CD4-positive, alpha-beta memory T cell (primary cell): ENCODE measurements at regions not wholly inside any gene's neighbourhood (a gene's known extent, or its start where the extent isn't known, plus 50 kb on each side); places are given as distances from the start of the nearest gene placed in this dataset.
"Not testable (repeated sequence)": the region's sequence is repeated elsewhere in the genome, so short reads cannot be mapped to it uniquely, and the experiment has no call there.

Experiments used
- CTCF ChIA-PET: fragments of 350-600 bp; sonication (Branson Sonifier 250); formaldehyde crosslinking; loops from one replicate; lab custom pipeline; 2021; ENCODE audit warnings: inconsistent platforms; ENCODE audit not compliant: partially characterized antibody; lab: Charles Lee
- POLR2A ChIA-PET: fragments of 350-600 bp; sonication (Branson Sonifier 250); formaldehyde crosslinking; loops from one replicate; lab custom pipeline; 2021; ENCODE audit not compliant: partially characterized antibody; lab: Charles Lee
- DNase-seq, 5 donors: peaks; one replicate each; pipeline versions ENCODE4 v3.0.0 to v3.0.0-alpha.2; 2020 to 2022; ENCODE audit warnings: mixed read lengths in 1 of 5
- H3K27ac ChIP-seq: one replicate; pipeline ENCODE4 v1.7.0; 2013; ENCODE audit warnings: low read depth, low read length
- H3K27me3 ChIP-seq: 2 replicates; pipeline ENCODE4 v1.7.0; 2013; ENCODE audit warnings: mild to moderate bottlenecking, low read length, moderate library complexity; ENCODE audit not compliant: insufficient read depth
- H3K36me3 ChIP-seq: 2 replicates; pipeline ENCODE4 v1.7.0; 2013; ENCODE audit warnings: mild to moderate bottlenecking, low read length, moderate library complexity; ENCODE audit not compliant: insufficient read depth
- H3K4me1 ChIP-seq: 2 replicates; pipeline ENCODE4 v1.7.0; 2013; ENCODE audit warnings: mild to moderate bottlenecking, low read length, moderate library complexity; ENCODE audit not compliant: insufficient read depth
- H3K4me3 ChIP-seq, 2 donors: one replicate each; pipeline ENCODE4 v1.7.0; 2013; ENCODE audit warnings: low read length in 2 of 2, mild to moderate bottlenecking in 1 of 2
- H3K9me3 ChIP-seq, 2 donors: one replicate each; pipeline ENCODE4 v1.7.0; 2013; ENCODE audit warnings: low read length in 2 of 2, control low read depth in 1 of 2; ENCODE audit not compliant: control insufficient read depth in 1 of 2
- H3K27ac Mint-ChIP-seq, 7 donors: one replicate each; pipeline ENCODE4 v1.8.0; 2020 to 2021; ENCODE audit warnings: mixed read lengths in 7 of 7, mild to moderate bottlenecking in 6 of 7, inconsistent platforms in 3 of 7, moderate library complexity in 3 of 7
- H3K27me3 Mint-ChIP-seq, 2 donors: one replicate each; pipeline ENCODE4 v1.8.0; 2020 to 2021; ENCODE audit warnings: mixed read lengths in 2 of 2
- H3K36me3 Mint-ChIP-seq, 2 donors: one replicate each; pipeline ENCODE4 v1.8.0; 2020 to 2021; ENCODE audit warnings: mixed read lengths in 2 of 2, inconsistent platforms in 1 of 2, mild to moderate bottlenecking in 1 of 2
- H3K4me1 Mint-ChIP-seq, 4 donors: one replicate each; pipeline ENCODE4 v1.8.0; 2020 to 2021; ENCODE audit warnings: mixed read lengths in 4 of 4, mild to moderate bottlenecking in 1 of 4
- H3K4me3 Mint-ChIP-seq, 8 donors: one replicate each; pipeline ENCODE4 v1.8.0; 2020 to 2021; ENCODE audit warnings: mixed read lengths in 8 of 8, mild to moderate bottlenecking in 7 of 8, moderate library complexity in 6 of 8, inconsistent platforms in 3 of 8
- H3K9me3 Mint-ChIP-seq, 8 donors: one replicate each; pipeline ENCODE4 v1.8.0; 2020 to 2021; ENCODE audit warnings: mixed read lengths in 8 of 8, mild to moderate bottlenecking in 5 of 8, inconsistent platforms in 3 of 8, moderate library complexity in 1 of 8
- intact Hi-C: fragments of 100-400 bp; cut with micrococcal nuclease; formaldehyde crosslinking; loops from one replicate; pipeline ENCODE4 v1.15.1; 2023

DNA sequence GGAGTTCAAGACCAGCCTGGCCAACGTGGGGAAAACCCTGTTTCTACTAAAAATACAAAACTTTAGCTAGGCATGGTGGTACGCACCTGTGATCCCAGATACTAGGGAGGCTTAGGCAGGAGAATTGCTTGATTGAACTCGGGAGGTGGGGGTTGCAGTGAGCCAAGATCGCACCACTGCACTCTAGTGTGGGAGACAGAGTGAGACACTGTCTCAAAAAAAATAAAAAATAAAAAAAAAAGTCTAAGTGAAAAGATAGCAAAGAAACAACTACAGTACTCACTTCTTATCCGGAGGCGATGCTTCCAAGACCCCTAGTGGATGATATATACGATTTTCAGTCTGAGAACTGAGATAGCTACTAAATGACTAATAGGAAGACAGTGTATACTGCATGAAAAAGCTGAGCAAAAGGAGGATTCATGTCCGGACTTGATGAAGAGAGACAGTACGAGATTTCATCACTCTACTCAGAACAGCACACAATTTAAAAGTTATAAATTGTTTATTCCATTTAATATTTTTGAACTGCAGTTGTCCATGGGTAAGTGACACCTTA lies 138.7 kb upstream of the GOLGA6L6 start:
- not testable (repeated sequence) for H3K27ac ChIP-seq

DNA sequence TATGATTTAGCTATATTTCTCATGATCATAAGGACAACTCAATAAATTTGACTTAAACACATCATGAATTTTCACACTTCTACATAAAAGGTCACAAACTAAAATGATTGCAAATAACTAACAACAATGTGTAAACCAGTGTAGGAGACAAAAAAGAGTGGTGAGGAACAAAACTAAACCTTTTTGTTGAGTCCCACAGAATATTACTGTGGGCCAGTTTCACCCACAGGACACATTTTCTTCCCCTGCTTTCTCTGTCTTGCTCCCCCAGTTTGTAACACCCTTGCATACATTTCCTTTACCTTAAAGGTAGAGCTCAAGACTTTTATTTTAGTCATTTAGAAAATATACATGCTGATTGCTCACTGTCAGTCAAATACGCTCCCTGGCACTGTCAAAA lies 130.9 kb upstream of the GOLGA6L6 start:
- no peak overlapping the region for H3K4me3 Mint-ChIP-seq
- H3K27me3 ChIP-seq = peaks cover 3% of the 10 kb centered on the region
- no peak overlapping the region for H3K4me3 ChIP-seq
- H3K27me3 Mint-ChIP-seq = peaks cover 3% of the 10 kb centered on the region in 2 donors
- H3K4me1 Mint-ChIP-seq = no peaks in the 10 kb centered on the region
- no peak overlapping the region for H3K27ac ChIP-seq
- intact Hi-C loops = no loop called here
- CTCF ChIA-PET = no interaction called here
- H3K36me3 Mint-ChIP-seq = no peaks in the 10 kb centered on the region
- DNase-seq = no peak
- no peaks in the 10 kb centered on the region for H3K4me1 ChIP-seq
- no peaks in the 10 kb centered on the region for H3K36me3 ChIP-seq
- POLR2A ChIA-PET = no interaction called here
- H3K27ac Mint-ChIP-seq = no peak overlapping the region
- H3K9me3 ChIP-seq = no peaks in the 10 kb centered on the region
- no peaks in the 10 kb centered on the region for H3K9me3 Mint-ChIP-seq

More for the DNA sequence above, 138.7 kb upstream of the GOLGA6L6 start:
- H3K4me1 Mint-ChIP-seq, H3K36me3 Mint-ChIP-seq, H3K9me3 Mint-ChIP-seq, H3K4me1 ChIP-seq, DNase-seq, H3K4me3 ChIP-seq, H3K27me3 ChIP-seq, H3K9me3 ChIP-seq, H3K27ac Mint-ChIP-seq, CTCF ChIA-PET, H3K4me3 Mint-ChIP-seq, H3K36me3 ChIP-seq, intact Hi-C loops, H3K27me3 Mint-ChIP-seq, POLR2A ChIA-PET: not testable (repeated sequence)

DNA sequence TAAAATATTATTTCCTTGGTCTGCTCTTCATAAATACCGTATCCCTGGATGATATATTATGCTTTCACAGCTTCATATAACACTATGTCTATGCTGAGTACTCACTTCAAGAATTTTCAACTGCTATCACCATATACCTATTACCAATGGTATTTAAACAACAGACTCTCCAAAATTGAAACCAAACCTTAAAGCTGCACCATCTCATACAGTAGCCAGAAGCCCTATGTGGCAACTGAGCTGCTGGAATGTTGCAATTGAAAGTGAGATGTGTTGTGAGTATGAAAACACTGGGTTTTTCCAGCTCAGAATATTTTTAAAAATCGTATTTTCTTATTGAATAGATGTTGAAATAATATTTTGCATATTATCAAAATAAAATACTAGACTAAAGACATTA lies 130.1 kb upstream of the GOLGA6L6 start:
- Mint-ChIP-seq H3K36me3 (no peaks in the 10 kb centered on the region), H3K4me3 (no peak overlapping the region), H3K4me1 (no peaks in the 10 kb centered on the region), H3K9me3 (no peaks in the 10 kb centered on the region), H3K27me3 (peaks cover 3% of the 10 kb centered on the region in 2 donors), H3K27ac (no peak overlapping the region)
- H3K27ac ChIP-seq = no peak overlapping the region
- intact Hi-C loops = no loop called here
- no peaks in the 10 kb centered on the region for H3K4me1 ChIP-seq
- H3K9me3 ChIP-seq = no peaks in the 10 kb centered on the region
- no peak for DNase-seq
- POLR2A ChIA-PET = no interaction called here
- CTCF ChIA-PET = no interaction called here
- peaks cover 3% of the 10 kb centered on the region for H3K27me3 ChIP-seq
- no peaks in the 10 kb centered on the region for H3K36me3 ChIP-seq
- no peak overlapping the region for H3K4me3 ChIP-seq

DNA sequence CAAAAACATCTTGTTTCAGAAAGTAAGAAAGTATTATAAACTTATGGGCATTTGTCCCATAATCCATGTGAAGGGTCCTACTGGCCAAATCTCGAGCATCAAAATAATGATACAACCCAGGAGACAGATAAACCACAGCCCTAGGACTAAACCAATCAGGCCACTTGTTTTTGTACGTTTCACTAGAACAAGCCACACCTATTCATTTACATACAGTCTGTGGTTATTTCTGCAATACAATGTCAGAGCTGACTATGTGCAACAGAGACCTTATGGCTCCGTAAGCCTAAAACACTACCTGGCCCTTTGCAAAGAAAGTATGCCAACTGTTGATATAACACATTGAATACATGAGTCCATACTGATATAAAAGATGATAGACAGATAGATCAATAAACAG lies 124.8 kb upstream of the GOLGA6L6 start:
- CTCF ChIA-PET = not testable (repeated sequence)

DNA sequence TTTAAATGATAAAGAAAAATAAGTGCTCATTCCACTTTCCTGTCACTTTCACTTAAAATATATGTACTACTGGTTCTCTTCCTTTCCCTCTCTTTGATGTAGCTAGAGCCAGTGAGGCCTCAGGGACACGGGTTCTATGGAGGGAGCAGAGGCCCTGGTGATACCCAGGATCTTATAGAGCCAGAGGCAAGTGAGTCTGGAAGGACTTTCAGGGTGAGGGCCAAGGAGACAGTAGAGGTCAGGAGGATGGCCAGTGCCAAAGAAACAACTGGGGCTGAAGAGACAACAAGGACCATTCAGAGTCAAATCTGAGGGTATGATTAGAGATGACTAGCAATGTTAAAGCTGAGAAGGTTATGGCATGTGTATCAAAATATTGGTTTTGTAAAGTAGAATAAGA lies 124.1 kb upstream of the GOLGA6L6 start:
- no peak overlapping the region for H3K27ac ChIP-seq
- Mint-ChIP-seq H3K27ac (no peak overlapping the region), H3K4me3 (no peak overlapping the region), H3K27me3 (peaks cover 1 to 2% of the 10 kb centered on the region in 2 donors), H3K4me1 (no peaks in the 10 kb centered on the region), H3K36me3 (no peaks in the 10 kb centered on the region), H3K9me3 (no peaks in the 10 kb centered on the region)
- H3K27me3 ChIP-seq = peaks cover 8% of the 10 kb centered on the region
- ChIA-PET CTCF (no interaction called here), POLR2A (no interaction called here)
- H3K36me3 ChIP-seq = no peaks in the 10 kb centered on the region
- no peaks in the 10 kb centered on the region for H3K4me1 ChIP-seq
- no peaks in the 10 kb centered on the region for H3K9me3 ChIP-seq
- intact Hi-C loops = no loop called here
- no peak for DNase-seq
- H3K4me3 ChIP-seq = no peak overlapping the region

More for the DNA sequence above, 124.8 kb upstream of the GOLGA6L6 start:
- H3K27ac ChIP-seq, H3K4me3 Mint-ChIP-seq, H3K9me3 Mint-ChIP-seq, H3K4me3 ChIP-seq, H3K27ac Mint-ChIP-seq, H3K4me1 Mint-ChIP-seq, POLR2A ChIA-PET, H3K9me3 ChIP-seq, intact Hi-C loops, H3K36me3 Mint-ChIP-seq, H3K27me3 Mint-ChIP-seq, H3K36me3 ChIP-seq, H3K4me1 ChIP-seq, DNase-seq: not testable (repeated sequence)
- peaks cover 11% of the 10 kb centered on the region for H3K27me3 ChIP-seq

DNA sequence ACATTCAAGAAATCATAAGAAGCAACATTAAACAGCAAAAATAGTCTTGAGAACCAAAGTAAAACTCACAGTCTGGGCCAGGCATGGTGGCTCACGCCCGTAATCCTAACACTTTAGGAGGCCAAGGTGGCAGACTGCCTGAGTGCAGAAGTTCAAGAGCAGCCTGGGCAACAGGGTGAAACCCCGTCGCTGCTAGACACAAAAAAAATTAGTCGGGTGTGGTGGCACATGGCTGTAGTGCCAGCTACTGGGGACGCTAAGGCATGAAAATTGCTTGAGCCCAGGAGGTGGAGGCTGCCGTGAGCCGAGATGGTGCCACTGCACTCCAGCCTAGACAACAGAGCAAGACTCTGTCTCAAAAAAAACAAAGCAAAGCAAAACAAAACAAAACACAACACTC lies 117.7 kb upstream of the GOLGA6L6 start:
- peaks cover 3% of the 10 kb centered on the region for H3K27me3 ChIP-seq
- ChIA-PET CTCF (no interaction called here), POLR2A (no interaction called here)
- no peaks in the 10 kb centered on the region for H3K9me3 ChIP-seq
- no peak overlapping the region for H3K27ac Mint-ChIP-seq
- H3K9me3 Mint-ChIP-seq = no peaks in the 10 kb centered on the region
- no peak overlapping the region for H3K4me3 ChIP-seq
- H3K27me3 Mint-ChIP-seq = no peaks in the 10 kb centered on the region
- intact Hi-C loops = no loop called here
- H3K4me1 Mint-ChIP-seq = no peaks in the 10 kb centered on the region
- H3K4me1 ChIP-seq = no peaks in the 10 kb centered on the region
- no peaks in the 10 kb centered on the region for H3K36me3 Mint-ChIP-seq
- no peaks in the 10 kb centered on the region for H3K36me3 ChIP-seq
- no peak for DNase-seq
- no peak overlapping the region for H3K27ac ChIP-seq
- H3K4me3 Mint-ChIP-seq = no peak overlapping the region

DNA sequence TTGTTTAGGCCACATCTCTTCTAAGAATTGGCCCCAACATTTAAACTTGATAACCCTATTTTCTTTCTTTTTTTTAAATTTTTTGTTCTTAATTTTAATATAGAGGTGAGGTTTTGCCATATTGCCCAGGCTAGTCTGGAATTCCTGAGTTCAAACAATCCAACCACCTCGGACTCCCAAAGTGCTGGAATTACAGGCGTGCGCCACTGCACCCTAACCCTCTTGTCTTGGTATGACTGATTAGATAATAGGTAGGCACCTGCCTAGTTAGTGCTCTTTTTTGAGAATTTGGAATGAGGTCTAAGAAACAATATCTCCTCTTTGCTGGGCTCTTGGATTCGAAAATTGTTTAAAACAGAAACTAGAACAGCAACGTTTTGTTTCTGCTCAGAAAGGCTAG lies 116.4 kb upstream of the GOLGA6L6 start:
- no peak overlapping the region for H3K27ac Mint-ChIP-seq
- intact Hi-C loops = no loop called here
- no peaks in the 10 kb centered on the region for H3K36me3 Mint-ChIP-seq
- Histone ChIP-seq H3K27ac (no peak overlapping the region), H3K4me3 (no peak overlapping the region), H3K9me3 (no peaks in the 10 kb centered on the region), H3K36me3 (no peaks in the 10 kb centered on the region), H3K27me3 (no peaks in the 10 kb centered on the region), H3K4me1 (no peaks in the 10 kb centered on the region)
- no peak for DNase-seq
- POLR2A ChIA-PET = no interaction called here
- H3K9me3 Mint-ChIP-seq = no peaks in the 10 kb centered on the region
- no peaks in the 10 kb centered on the region for H3K4me1 Mint-ChIP-seq
- no peaks in the 10 kb centered on the region for H3K27me3 Mint-ChIP-seq
- no peak overlapping the region for H3K4me3 Mint-ChIP-seq
- CTCF ChIA-PET = no interaction called here

DNA sequence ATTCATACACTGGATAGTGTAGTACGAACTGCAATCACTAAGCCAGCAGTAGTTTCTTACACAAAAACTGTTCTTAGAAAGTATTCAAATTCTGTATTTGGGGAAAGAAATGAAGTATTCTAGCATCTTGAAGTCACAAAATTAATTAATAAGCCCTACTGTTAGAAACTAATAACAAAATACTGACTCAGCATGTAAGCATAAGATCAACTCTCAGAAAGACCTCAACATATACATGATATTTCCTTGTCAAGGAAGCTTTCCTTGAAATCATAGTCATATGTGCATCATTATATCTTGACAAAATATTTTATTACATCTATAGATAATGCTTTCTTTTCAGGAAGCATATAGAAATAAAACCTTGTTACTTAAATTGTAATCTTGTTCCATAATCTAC lies 115.5 kb upstream of the GOLGA6L6 start:
- intact Hi-C loops = no loop called here
- no peak for DNase-seq

More for the DNA sequence above, 115.5 kb upstream of the GOLGA6L6 start:
- Histone ChIP-seq H3K36me3 (no peaks in the 10 kb centered on the region), H3K27ac (no peak overlapping the region), H3K4me3 (no peak overlapping the region), H3K27me3 (no peaks in the 10 kb centered on the region), H3K4me1 (no peaks in the 10 kb centered on the region), H3K9me3 (no peaks in the 10 kb centered on the region)
- Mint-ChIP-seq H3K36me3 (no peaks in the 10 kb centered on the region), H3K9me3 (no peaks in the 10 kb centered on the region), H3K4me3 (no peak overlapping the region), H3K4me1 (no peaks in the 10 kb centered on the region), H3K27me3 (no peaks in the 10 kb centered on the region), H3K27ac (no peak overlapping the region)
- ChIA-PET CTCF (no interaction called here), POLR2A (no interaction called here)
